Stimulated activated CD8-positive, alpha-beta memory T cell treated with anti-CD3 and anti-CD28 coated beads, Interleukin-15, amount 100 ng/mL, for 4 hours (primary cell): ENCODE measurements at regions not wholly inside any gene's neighbourhood (a gene's known extent, or its start where the extent isn't known, plus 50 kb on each side); places are given as distances from the start of the nearest gene placed in this dataset.
"Not testable (repeated sequence)": the region's sequence is repeated elsewhere in the genome, so short reads cannot be mapped to it uniquely, and the experiment has no call there.

Source experiments
- DNase-seq, 2 donors: peaks; one replicate each; pipeline ENCODE4 v3.0.0-alpha.2; 2020; ENCODE audit warnings: low read depth in 2 of 2

DNA sequence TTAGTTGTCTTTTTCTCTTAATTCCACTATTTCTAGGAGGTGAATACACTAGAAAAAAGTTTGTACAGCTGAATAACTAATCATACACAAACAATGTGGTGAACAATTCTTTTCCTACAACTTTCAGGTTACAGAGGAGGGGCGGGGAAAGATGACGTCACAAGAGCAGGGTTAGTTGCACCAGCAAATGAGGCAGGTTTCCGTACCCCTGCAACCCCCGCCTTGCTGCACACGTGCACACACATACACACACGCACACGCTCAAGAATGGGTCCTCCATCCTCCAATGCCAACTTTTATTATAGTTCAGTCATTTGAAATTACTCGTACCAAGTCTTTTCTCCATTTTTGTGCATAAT is 122.8 kb downstream of the ARL4C start:
- DNase-seq: no peak

DNA sequence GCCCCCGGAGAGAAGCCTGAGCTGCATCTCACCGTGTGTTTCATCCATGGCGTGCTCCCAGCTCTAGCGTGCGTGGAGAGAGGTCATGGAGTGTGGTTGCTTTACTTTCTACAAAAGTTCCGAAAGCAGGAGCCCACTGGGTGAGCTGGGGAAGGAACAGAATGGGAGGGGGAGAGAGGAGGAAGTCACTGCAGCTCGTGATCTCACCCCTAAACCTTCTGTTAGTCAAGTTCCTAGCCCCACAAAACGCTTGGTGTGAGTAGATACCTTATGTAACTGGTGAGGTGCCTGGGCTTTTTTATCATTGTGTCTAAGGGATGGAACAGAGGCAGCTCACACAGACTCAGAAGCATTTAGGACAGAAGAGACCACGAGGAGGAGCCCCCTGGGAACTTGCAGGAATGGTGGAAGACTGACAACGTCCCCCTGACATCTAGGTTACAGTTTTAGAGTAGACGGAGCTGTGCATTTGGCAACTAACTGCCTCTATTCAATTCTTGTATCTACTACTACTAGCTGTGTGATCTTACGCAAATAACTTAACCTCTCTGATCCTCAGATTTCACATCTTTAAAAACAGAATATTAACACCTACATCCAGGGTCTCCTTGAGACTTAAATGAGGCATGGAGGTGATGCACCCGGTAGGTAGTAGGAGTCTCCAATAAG is 123.3 kb downstream of the ARL4C start:
- no peak for DNase-seq

DNA sequence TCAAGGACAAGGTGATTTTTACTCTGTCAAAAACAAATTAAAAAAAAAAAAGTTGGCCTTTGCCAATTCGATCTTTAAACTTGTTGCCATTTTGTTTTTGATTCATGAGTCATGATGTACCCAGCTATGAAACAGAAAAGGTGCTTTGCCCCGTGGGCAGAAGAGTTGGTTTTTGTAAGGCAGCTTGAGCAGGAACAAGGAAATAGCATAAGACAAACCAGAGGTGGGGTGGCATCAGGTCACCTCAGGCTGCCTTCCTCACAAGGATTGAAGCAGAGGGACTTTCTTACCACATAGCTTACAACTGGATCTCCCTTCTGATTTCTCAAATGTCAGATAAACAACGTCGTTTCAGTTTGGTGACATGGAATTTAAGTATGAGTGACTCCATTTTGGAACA is 123.8 kb downstream of the ARL4C start:
- no peak for DNase-seq

DNA sequence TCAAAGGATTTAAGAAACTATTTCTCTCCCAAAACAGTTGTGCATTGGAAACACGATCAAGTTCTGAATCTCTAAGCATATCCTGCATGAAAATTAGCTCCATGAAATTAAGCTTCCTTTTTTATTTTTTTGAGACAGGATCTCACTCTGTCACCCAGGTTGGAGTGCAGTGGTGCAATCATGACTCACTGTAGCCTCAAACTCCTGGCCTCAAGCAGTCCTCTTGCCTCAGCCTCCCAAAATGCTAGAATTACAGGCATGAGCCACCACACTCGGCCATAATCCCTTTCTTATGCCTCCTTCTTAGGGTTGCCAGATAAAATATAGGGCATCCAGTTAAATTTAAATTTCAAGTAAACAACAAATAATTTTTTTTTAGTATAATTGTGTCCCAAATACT is 124.4 kb downstream of the ARL4C start:
- no peak for DNase-seq

DNA sequence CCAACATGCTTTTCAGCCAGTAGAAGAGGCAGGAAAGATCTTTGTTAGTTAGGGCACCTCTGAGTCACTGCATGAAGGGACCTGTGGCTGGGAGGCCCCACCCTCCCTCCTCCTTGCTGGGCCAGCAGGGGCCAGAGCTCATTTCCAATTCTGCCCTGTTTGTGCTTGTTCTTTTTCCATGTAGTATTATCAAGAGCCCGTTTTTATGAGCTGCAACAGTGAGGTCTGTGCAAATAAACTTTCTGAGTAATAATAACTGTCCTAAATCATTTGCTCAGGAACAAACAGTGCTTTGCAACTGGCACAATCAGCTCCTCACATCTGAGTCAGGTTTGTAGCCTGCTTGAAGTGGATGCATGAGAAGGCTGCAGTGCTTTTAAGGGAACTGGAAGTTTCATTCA is 128.0 kb downstream of the ARL4C start:
- DNase-seq: peak in 1 of 2 donors; percentile 4

DNA sequence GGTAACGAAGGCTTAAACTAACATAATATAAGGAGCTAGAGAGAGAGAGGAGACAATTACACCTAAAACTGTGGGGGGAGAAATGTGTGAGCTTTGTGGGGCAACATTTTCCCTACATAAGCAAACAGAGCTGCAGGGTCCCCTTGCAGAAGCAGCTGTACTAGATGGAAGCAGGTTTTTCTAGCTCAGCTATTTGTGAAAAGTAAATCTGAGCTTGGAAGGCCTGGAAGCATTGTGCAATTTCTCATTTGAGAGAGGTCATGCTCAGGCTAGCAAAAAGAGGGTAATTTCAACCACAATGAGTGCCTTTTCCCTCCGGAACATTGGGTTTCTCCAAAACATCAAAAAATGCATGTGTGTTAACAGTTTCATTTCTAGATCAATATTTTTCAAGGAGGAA is 130.0 kb downstream of the ARL4C start:
- no peak for DNase-seq

DNA sequence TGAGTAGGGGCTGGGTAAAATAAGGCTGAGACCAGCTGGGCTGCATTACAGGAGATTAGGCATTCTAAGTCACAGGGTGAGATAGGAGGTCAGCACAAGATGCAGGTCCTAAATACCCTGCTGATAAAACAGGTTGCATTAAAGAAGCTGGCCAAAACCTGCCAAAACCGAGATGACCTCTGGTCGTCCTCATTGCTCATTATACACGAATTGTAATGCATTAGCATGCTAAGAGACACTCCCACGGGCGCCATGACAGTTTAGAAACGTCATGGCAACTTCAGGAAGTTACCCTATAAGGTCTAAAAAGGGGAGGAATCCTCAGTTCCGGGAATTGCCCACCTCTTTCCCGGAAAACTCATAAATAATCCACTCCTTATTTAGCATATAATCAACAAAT is 132.2 kb downstream of the ARL4C start:
- DNase-seq: no peak

DNA sequence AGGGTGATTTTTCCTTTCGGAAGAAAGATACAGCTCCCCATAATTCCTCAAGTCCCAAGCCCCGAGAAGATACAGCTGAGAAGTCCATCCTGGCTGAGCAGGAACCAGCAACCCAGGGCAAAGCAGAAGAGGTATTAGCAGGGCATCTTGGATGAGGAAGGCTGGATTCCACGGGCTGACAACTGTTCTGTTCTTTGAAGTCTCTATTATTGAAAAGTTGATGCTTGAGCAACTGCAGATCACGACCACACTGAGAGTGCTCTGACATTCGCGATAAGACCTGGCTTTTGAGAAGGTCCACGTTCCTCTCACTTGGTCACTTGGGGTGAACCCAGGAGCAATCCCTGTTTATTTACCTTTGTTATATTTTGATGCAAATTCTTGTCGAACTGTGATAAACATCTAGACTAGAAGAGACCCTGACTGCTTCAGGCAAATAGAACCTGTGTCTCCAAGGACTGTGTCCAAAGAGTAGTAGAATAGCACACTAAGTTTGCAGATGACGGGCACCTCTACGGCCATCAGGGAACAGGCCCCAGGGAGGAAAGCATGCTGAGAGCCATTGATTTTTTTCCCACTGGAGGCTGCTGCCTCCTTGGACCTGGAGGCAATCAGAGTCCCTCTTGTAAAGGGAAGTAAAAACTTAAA is 133.1 kb downstream of the ARL4C start:
- DNase-seq: no peak

DNA sequence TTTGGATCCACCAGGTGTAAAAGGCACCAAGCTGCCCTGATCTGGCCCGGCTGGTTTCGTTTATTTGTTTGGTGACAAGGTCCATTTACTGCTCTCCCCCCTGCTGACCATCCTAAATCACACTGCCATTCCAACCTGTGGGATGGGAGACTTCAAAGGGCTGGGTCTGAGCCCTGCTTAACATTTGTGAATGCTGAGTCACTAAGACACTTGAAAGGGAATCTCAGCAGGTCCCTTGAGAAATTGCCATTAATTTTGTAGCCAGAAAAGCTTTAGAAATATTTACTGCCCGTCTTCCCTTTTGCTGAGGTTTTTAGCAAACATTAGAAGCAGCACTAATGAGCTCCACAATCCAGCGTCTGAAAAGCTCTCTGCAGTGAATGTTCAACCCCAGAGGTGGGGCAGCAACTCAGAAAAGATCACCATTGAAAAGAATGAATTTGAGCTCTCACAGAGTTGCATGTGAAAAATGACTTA is 133.8 kb downstream of the ARL4C start:
- no peak for DNase-seq

DNA sequence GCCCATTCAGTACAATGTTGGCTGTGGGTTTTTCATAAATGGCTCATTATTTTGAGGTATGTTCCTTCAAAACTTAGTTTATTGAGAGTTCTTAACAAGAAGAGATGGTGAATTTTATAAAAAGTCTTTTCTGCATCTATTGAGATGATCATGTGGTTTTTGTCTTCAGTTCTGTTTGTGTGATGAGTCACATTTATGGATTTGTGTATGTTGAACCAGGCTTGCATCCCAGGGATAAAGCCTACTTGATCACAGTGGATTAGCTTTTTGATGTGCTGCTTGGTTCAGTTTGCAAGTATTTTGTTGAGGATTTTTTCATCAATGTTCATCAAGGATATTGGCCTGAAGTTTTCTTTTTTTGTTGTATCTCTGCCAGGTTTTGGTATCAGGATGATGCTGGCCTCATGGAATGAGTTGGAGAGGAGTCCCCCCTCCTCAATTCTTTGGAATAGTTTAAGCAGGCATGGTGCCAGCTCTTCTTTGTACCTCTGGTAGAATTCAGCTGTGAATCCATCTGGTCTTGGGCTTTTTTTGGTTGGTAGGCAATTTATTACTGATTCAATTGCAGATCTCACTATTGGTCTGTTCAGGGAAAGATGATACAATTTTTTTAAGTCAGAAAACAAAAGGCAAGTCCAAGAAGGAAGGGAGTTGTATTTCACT is 136.4 kb downstream of the ARL4C start:
- DNase-seq: not testable (repeated sequence)

DNA sequence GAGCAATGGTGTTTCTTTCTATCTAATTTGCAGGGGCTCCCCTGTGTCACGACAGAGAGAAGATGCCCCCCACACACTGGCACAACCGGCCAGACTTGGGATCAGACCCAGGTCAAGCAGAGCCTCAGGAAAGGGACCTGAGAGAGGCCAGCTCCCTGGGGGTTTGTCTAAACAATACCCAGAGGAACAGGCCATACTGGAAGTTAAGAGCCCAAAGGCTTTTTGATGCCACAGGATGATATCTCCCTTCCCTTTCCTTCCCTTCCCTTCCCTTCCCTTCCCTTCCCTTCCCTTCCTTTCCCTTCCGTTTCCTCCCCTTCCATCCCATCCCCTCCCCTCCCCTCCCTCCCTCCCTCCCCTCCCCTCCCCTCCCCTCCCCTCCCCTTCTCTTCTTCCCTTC is 139.2 kb downstream of the ARL4C start:
- DNase-seq: no peak

DNA sequence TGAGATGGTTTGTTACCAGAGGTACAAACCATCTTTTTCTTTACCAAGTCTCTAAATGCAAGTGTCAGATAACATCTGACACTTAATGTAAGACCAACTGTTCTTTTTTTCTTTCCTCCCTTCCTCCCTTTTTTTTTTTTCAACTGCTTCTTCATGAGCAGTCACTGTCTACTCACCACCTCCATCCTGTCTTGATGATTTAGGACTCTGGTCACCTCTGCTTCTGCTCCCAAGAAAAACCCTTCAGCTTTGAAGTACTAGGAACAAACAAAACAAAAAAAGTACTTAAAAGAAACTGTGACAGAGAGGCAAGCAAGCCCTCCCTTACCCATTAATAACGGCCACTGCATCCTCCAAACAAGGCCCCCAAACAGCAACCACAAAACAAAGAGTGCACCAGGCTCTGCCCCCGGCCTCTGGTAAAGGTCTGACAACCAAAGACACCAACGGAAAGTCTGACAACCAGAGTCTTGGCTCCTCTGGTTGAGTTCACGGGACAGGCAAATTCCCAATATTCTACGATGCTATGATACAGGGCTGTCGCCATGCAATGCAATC is 141.0 kb downstream of the ARL4C start:
- DNase-seq: no peak

DNA sequence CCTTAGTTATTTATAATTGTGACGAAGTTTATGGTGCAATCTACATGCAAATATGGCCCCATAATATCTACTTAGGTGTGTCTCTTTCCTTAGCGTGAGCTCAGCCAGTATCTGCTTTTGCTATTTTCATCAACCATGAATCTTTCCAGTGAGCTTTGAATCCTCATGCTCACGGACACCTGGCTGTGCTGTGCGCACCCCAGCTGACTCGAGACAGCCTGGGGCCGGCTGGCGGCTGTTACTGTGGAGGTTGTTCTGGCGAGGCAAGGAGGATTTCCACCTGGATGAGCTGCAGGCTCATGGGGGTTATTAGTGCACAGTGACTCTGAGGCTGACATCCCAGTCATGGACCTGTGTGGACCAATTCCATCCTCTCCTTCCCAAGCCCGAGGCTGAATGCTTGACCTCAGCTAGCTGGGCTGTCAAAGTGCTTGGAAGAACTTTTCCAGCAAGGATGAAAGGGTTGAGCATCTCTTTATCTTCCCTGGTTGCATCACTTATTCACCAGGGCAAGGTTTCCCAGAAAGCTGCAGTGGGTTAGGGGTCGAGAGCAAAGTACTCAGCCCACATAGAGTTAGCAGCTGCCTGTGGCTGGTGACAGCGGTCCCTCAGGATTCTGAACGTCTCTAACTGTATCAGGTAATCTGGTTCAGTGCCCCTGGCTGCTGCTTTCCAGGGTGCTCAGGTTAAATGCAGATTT is 141.7 kb downstream of the ARL4C start:
- DNase-seq: no peak

DNA sequence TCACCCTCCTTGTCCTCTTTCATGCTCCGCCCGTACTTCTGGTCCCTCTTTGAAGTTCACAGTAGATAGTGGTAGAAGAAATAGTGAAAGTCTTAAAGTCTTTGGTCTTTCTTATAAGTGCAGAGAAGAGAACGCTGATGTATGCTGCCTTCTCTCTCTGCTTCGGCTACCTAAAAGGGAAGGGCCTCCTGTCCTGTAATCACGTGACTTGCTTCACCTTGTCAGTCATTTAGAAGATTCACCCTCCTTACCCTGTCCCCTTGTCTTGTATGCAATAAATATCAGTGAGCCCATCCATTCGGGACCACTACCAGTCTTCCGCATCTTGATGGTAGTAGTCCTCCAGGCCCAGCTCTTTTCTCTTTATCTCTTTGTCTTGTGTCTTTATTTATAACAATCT is 144.6 kb downstream of the ARL4C start:
- no peak for DNase-seq

DNA sequence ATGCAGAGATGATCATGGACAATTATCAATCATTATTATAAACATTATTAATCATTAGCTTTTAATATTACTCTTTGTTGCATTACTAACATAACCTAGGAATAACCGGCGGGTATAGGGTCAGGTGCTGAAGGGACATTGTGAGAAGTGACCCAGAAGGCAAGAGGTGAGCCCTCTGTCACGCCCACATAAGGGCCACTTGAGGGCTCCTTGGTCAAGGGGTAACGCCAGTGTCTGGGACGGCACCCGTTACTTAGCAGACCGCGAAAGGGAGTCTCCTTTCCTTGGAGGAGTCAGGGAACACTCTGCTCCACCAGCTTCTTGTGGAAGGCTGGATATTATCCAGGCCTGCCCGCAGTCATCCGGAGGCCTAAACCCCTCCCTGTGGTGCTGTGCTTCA is 145.0 kb downstream of the ARL4C start:
- not testable (repeated sequence) for DNase-seq

DNA sequence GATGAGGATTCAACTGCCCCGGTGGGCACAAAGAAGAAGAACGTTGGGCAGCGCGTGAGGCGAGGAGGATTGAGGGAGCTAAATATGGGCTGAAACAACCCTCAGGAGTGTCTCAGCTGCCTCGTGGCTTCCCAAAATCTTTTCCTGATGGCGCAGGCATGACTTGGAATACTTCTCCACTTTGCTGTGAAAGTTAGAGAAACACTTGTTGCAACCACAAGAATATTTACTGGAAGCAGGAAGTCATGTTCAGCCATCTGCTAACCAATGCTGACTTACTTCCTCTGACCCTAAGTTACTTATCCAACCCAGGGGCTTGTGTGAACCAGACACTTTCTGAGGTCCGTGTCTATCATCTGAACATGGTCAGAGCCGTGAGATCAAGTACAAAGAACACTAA is 148.8 kb downstream of the ARL4C start:
- DNase-seq: no peak

DNA sequence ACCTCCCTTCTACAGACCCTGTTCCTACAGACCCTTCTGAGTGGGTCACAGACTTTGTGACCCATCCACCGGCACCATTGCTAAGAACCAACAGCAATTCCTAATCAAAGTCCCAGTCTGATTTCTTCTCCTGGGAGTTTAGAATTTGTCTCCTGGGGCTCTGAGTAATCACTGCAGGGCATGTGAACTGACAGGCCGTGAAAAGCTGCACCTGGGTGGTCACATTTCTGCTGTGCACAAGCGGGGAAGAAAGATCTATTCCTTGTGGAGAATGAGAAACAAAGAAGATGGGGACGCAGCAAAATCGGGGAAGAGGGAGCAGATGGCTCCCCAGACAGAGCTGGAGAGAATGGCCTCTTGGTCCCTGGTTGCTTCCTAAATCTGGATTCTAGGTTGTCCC is 151.0 kb downstream of the ARL4C start:
- DNase-seq: no peak

DNA sequence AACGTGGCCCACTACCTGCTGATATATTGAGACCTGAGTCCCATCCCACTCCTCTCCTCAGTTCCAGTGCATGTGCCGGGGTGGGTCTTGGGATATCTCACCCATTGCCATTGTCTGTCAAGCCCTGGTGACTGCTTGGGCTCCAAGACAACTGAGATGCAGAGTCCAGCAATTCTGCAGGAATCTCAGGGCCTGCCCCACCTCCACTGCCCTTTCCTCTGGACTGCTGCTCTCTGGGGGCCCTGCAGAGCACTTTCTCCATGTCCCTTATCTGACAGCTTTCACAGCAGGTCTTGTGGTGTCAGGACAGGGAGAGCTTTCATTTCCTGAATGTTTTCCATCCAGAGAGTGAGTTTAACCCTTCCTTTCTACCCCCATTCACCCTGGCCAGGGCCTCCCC is 152.9 kb downstream of the ARL4C start:
- DNase-seq: no peak

DNA sequence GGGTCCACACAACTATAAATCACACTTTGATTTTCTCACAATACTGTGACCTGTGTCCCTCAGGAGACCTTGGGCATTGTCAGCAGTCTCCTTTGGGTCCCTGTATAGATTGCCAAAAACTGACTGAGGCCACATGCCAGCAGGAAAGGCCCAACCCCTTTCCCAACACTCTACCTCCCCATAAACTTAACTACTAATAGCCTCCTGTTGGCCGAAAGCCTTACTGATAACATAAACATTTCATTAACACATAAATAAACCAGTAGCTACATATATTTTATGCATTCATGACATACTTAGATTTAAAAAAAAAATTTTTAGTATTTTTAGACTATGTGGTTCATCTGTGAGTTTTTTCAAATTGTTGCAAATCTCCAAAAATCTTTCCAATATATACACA is 153.5 kb downstream of the ARL4C start:
- no peak for DNase-seq

DNA sequence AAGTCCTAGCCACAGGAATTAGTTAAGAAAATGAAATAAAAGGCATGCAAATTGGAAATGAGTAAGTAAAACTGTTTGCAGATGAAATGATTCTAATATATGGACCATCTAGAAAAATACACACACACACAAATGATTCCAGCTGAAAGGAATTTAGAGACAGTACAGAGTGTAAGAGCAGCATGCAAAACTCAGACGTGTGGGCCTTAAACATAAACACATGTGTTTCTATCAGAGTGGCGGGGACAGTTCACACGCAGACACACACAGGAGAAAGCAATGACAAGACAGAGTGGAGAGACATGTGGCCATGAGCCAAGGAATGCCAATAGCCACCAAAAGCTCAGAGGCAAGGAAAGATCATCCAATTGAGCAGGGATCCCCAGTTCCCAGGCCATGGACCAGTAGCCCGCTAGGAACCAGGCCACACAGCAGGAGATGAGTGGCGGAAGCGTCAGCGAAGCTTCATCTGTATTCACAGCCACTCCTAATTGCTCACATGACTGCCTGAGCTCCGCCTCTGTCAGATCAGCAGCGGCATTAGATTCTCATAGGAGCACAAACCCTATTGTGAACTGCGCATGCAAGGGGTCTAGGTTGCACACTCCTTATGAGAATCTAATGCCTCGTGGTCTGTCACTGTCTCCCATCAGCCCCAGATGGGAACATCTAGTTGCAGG is 155.4 kb downstream of the ARL4C start:
- DNase-seq: no peak

DNA sequence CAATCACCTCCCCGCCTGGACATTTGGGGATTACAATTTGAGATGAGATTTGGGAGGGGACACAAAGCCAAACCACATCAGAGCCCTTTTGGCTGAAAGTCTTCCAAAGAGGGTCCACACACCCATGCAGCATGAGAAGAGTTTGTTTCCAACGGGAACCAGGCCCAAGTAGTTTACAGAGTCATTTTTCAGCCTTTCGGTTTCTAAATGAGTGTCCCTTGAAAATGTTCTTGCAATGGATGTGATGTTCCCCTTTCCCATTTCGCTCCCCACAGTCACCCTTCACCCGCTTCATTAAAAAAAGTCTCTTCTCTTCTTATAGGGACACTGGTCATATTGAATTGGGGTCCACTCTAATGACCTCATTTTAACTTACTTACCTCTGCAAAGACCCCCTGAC is 157.4 kb downstream of the ARL4C start:
- DNase-seq: no peak

DNA sequence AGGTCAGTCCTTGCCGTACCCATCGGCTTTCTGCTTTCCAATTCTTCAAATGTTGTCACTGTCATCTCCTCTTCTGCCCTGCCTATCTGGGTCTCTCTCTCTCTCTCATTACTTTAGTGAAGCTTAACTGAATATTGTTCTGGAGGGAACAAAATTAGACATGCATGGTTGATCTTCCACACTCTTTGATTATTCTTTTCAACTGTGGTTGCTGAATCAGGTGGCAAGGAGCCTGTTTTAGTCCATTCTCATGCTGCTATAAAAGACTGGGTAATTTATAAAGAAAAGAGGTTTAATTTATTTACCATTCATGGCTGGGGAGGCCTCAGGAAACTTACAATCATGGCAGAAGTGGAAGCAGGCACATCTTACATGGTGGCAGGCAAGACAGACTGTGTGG is 157.9 kb downstream of the ARL4C start:
- DNase-seq: no peak
